ENCODE measurements at regions not wholly inside any gene's neighbourhood (a gene's known extent, or its start where the extent isn't known, plus 50 kb on each side); places are given as distances from the start of the nearest gene placed in this dataset.

DNA sequence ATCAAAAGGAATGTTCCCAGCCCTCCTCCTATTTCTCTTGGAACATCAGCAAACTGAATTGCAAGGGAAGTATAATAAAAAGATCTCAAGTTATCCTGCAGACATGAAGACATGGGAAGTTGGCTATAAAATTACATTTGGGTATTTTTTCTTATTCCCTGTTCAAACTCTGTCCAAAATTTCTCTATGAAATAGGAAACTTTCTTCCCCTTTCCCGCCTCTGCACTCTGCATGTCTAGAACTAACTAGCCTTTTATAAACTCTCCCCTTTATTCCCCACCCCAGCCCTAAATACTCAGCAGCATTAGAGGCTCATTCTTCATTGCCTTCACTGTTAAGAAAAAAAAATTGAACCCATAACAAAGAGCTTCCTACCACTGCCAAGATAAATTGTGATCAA lies 126.7 kb upstream of the EDNRA start:
- TF ChIP-seq CTCF (tag by site-specific recombination; IDR thresholded peaks at IDR 0.05) (no peak), TCF7L2 (IDR thresholded peaks at IDR 0.05; ENCODE audit: borderline replicate concordance, low read depth, low read length) (no peak), ZNF501 (tag by site-specific recombination; IDR thresholded peaks at IDR 0.05) (no peak), ZNF639 (tag by site-specific recombination; IDR thresholded peaks at IDR 0.05) (no peak)
- TF ChIP-seq, protein P1, sequence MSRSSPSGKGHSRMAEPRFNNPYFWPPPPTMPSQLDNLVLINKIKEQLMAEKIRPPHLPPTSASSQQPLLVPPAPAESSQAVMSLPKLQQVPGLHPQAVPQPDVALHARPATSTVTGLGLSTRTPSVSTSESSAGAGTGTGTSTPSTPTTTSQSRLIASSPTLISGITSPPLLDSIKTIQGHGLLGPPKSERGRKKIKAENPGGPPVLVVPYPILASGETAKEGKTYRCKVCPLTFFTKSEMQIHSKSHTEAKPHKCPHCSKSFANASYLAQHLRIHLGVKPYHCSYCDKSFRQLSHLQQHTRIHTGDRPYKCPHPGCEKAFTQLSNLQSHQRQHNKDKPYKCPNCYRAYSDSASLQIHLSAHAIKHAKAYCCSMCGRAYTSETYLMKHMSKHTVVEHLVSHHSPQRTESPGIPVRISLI (tag by site-specific recombination; IDR thresholded peaks at IDR 0.05), result no peak
- TF ChIP-seq, protein P2, sequence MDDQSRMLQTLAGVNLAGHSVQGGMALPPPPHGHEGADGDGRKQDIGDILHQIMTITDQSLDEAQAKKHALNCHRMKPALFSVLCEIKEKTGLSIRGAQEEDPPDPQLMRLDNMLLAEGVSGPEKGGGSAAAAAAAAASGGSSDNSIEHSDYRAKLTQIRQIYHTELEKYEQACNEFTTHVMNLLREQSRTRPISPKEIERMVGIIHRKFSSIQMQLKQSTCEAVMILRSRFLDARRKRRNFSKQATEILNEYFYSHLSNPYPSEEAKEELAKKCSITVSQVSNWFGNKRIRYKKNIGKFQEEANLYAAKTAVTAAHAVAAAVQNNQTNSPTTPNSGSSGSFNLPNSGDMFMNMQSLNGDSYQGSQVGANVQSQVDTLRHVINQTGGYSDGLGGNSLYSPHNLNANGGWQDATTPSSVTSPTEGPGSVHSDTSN (CRISPR knock-in tag; IDR thresholded peaks at IDR 0.05), result no peak
- TF ChIP-seq, protein P3, sequence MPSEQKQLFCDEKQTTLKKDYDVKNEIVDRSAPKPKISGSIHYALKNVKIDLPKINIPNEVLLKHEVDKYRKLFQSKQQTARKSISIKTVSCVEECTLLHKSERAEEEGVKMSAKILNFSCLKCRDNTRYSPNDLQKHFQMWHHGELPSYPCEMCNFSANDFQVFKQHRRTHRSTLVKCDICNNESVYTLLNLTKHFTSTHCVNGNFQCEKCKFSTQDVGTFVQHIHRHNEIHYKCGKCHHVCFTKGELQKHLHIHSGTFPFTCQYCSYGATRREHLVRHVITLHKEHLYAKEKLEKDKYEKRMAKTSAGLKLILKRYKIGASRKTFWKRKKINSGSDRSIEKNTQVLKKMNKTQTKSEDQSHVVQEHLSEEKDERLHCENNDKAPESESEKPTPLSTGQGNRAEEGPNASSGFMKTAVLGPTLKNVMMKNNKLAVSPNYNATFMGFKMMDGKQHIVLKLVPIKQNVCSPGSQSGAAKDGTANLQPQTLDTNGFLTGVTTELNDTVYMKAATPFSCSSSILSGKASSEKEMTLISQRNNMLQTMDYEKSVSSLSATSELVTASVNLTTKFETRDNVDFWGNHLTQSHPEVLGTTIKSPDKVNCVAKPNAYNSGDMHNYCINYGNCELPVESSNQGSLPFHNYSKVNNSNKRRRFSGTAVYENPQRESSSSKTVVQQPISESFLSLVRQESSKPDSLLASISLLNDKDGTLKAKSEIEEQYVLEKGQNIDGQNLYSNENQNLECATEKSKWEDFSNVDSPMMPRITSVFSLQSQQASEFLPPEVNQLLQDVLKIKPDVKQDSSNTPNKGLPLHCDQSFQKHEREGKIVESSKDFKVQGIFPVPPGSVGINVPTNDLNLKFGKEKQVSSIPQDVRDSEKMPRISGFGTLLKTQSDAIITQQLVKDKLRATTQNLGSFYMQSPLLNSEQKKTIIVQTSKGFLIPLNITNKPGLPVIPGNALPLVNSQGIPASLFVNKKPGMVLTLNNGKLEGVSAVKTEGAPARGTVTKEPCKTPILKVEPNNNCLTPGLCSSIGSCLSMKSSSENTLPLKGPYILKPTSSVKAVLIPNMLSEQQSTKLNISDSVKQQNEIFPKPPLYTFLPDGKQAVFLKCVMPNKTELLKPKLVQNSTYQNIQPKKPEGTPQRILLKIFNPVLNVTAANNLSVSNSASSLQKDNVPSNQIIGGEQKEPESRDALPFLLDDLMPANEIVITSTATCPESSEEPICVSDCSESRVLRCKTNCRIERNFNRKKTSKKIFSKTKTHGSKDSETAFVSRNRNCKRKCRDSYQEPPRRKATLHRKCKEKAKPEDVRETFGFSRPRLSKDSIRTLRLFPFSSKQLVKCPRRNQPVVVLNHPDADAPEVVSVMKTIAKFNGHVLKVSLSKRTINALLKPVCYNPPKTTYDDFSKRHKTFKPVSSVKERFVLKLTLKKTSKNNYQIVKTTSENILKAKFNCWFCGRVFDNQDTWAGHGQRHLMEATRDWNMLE (tag by site-specific recombination; conservative IDR thresholded peaks at IDR 0.05; ENCODE audit: low read depth), result no peak

All from HEK293 (cell line).